Neural cell (in vitro differentiated cells): ENCODE measurements at regions not wholly inside any gene's neighbourhood (a gene's known extent, or its start where the extent isn't known, plus 50 kb on each side); places are given as distances from the start of the nearest gene placed in this dataset.

ENCODE experiments used
- H2AFZ ChIP-seq: fragments of 200-600, 300-800 bp; sonication (generic), shearing (Covaris generic); 2 replicates; pipeline ENCODE4 v1.6.0; 2014; ENCODE audit warnings: low read depth, mild to moderate bottlenecking, antibody characterized with exemption, low read length, moderate library complexity
- H3F3A ChIP-seq: fragments of 200-600 bp; shearing (Covaris generic); 2 replicates; pipeline ENCODE4 v1.6.1; 2016; ENCODE audit warnings: mild to moderate bottlenecking, moderate library complexity, mixed read lengths, antibody characterized with exemption, low read length; ENCODE audit not compliant: insufficient read depth, poor library complexity, severe bottlenecking
- H3K27ac ChIP-seq: fragments of 200-600, 300-800 bp; sonication (generic), shearing (Covaris generic); 2 replicates; pipeline ENCODE4 v1.5.1; 2014; ENCODE audit warnings: mild to moderate bottlenecking, low read length, moderate library complexity
- H3K27me3 ChIP-seq: fragments of 300-800, 200-600 bp; sonication (generic), shearing (Covaris generic); 2 replicates; pipeline ENCODE4 v1.6.0; 2014; ENCODE audit warnings: mild to moderate bottlenecking, low read depth, low read length, moderate library complexity; ENCODE audit not compliant: insufficient read depth
- H3K36me3 ChIP-seq: fragments of 300-800, 200-600 bp; sonication (generic), shearing (Covaris generic); 2 replicates; pipeline ENCODE4 v1.5.1; 2014; ENCODE audit warnings: mild to moderate bottlenecking, antibody characterized with exemption, low read length, moderate library complexity; ENCODE audit not compliant: insufficient read depth
- H3K4me2 ChIP-seq: fragments of 300-800, 200-600 bp; sonication (generic), shearing (Covaris generic); 2 replicates; pipeline ENCODE4 v1.6.0; 2014; ENCODE audit warnings: mild to moderate bottlenecking, low read length
- H3K4me3 ChIP-seq: fragments of 300-800, 200-600 bp; sonication (generic), shearing (Covaris generic); 2 replicates; pipeline ENCODE4 v1.5.1; 2014; ENCODE audit warnings: mild to moderate bottlenecking, low read length, moderate library complexity
- H3K79me2 ChIP-seq: fragments of 200-600 bp; shearing (Covaris generic); replicated peaks from 2 replicates; pipeline ENCODE4 v1.6.0; 2014; ENCODE audit warnings: mild to moderate bottlenecking, low read length, moderate library complexity; ENCODE audit not compliant: insufficient read depth
- H3K9ac ChIP-seq: fragments of 300-800, 200-600 bp; sonication (generic), shearing (Covaris generic); 2 replicates; pipeline ENCODE4 v1.6.1; 2016; ENCODE audit warnings: mild to moderate bottlenecking, low read length, mixed read lengths
- H3K9me2 ChIP-seq: fragments of 200-600 bp; shearing (Covaris generic); 2 replicates; pipeline ENCODE4 v1.6.1; 2016; ENCODE audit warnings: mild to moderate bottlenecking, low read length, mixed read lengths; ENCODE audit not compliant: insufficient read depth
- H3K9me3 ChIP-seq: fragments of 200-600, 300-800 bp; sonication (generic), shearing (Covaris generic); 2 replicates; pipeline ENCODE4 v1.6.1; 2016; ENCODE audit warnings: mild to moderate bottlenecking, mixed run types, low read length, moderate library complexity, mixed read lengths
- H4K20me1 ChIP-seq: fragments of 200-600 bp; shearing (Covaris generic); 2 replicates; pipeline ENCODE4 v1.6.1; 2016; ENCODE audit warnings: mild to moderate bottlenecking, mixed run types; ENCODE audit not compliant: insufficient read depth
- CTCF ChIP-seq: fragments of 450-650 bp; IDR thresholded peaks from 2 replicates; pipeline ENCODE4 v1.5.1; 2014; ENCODE audit warnings: antibody characterized with exemption, mild to moderate bottlenecking, moderate library complexity; ENCODE audit not compliant: poor library complexity, severe bottlenecking
- EP300 ChIP-seq: fragments of 450-650 bp; conservative IDR thresholded peaks from 2 replicates; pipeline ENCODE4 v1.6.1; 2014; ENCODE audit warnings: antibody characterized with exemption, mild to moderate bottlenecking, moderate library complexity; ENCODE audit not compliant: poor library complexity, severe bottlenecking
- EZH2 ChIP-seq: fragments of 200-600, 300-800 bp; shearing (Covaris generic), sonication (generic); IDR thresholded peaks from 2 replicates; pipeline ENCODE4 v1.6.1; 2014; ENCODE audit warnings: antibody characterized with exemption, low read length, borderline replicate concordance, mild to moderate bottlenecking; ENCODE audit not compliant: insufficient read depth, poor library complexity, severe bottlenecking
- MXI1 ChIP-seq: fragments of 450-650 bp; conservative IDR thresholded peaks from 2 replicates; pipeline ENCODE4 v1.6.1; 2014; ENCODE audit warnings: antibody characterized with exemption, mild to moderate bottlenecking; ENCODE audit not compliant: poor library complexity, severe bottlenecking
- POLR2AphosphoS5 ChIP-seq: IDR thresholded peaks from 2 replicates; pipeline ENCODE4 v1.6.1; 2012
- RAD21 ChIP-seq: fragments of 450-650 bp; conservative IDR thresholded peaks from 2 replicates; pipeline ENCODE4 v1.6.1; 2014; ENCODE audit warnings: antibody characterized with exemption, mild to moderate bottlenecking, moderate library complexity
- SMC3 ChIP-seq: fragments of 450-650 bp; conservative IDR thresholded peaks from 2 replicates; pipeline ENCODE4 v1.6.1; 2014; ENCODE audit warnings: antibody characterized with exemption, mild to moderate bottlenecking, moderate library complexity; ENCODE audit not compliant: poor library complexity
- TAF1 ChIP-seq: IDR thresholded peaks from 2 replicates; pipeline ENCODE4 v1.6.1; 2012; ENCODE audit warnings: low read depth
- TF ChIP-seq, protein P1 (sequence below): IDR thresholded peaks from 2 replicates; pipeline ENCODE4 v1.6.1; 2012; ENCODE audit warnings: borderline replicate concordance

DNA sequence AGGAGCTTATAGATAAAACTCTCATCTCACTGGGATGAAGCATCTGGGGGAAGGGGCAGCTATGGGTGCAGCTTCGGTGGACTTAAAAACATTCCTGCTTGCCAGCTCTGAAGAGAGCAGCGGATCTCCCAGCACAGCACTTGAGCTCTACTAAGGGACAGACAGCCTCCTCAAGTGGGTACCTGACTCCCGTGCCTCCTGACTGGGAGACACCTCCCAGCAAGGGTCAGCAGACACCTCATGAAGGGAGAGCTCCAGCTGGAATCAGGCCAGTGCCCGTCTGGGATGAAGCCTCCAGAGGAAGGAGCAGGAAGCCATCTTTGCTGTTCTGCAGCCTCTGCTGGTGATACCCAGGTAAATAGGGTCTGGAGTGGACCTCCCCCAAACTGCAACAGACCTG is 345.2 kb upstream of the SYT1 start:
- H2AFZ ChIP-seq: no peak overlapping the region
- H3K27me3 ChIP-seq: no peaks in the 10 kb centered on the region
- H3K4me3 ChIP-seq: no peak overlapping the region
- no peak overlapping the region for H3K4me2 ChIP-seq
- no peaks in the 10 kb centered on the region for H3K36me3 ChIP-seq
- H3K79me2 ChIP-seq: no peaks in the 10 kb centered on the region
- no peaks in the 10 kb centered on the region for H3K9me2 ChIP-seq
- H3K9ac ChIP-seq: no peak overlapping the region
- H3K9me3 ChIP-seq: no peaks in the 10 kb centered on the region
- TF ChIP-seq CTCF (no peak), EZH2 (no peak)
- H3F3A ChIP-seq: no peaks in the 10 kb centered on the region
- no peaks in the 10 kb centered on the region for H4K20me1 ChIP-seq
- no peak overlapping the region for H3K27ac ChIP-seq

DNA sequence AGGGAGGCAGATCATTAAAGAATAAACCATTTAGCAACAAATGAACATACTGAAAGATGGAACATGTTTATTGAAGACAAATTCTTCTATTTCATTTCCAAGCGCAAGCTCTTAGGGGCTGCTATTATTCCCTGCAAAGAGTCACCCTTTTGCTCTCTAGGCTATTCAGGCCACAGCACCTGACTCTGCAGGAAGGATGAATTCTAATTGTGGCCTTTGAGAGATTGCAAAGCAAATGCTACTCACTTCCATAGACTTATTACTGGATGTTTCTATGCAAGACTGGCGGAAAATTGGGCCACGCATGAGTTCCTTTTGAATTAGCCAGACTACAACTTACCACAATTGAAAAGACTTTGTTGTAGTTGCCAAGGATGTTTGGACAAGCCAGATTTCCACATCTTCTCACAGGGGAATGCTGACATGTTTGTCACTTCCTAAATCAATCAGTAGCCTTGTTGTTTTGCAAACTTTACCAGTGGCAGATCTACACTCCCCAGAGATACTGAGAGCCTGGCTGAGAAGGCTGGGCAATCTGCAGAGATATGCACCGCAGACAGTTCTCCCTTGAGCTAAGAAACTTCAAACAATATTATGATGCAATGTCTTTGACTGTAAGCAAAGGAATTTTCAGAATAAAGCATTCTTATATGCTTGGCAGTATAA is 334.3 kb upstream of the SYT1 start:
- Histone ChIP-seq H3K4me2 (no peak overlapping the region), H2AFZ (no peak overlapping the region), H3F3A (no peaks in the 10 kb centered on the region), H3K27me3 (peaks cover 57% of the 10 kb centered on the region), H3K4me3 (no peak overlapping the region), H3K9me2 (no peaks in the 10 kb centered on the region), H3K27ac (no peak overlapping the region), H3K9me3 (no peaks in the 10 kb centered on the region), H4K20me1 (no peaks in the 10 kb centered on the region), H3K9ac (no peak overlapping the region), H3K36me3 (no peaks in the 10 kb centered on the region), H3K79me2 (no peaks in the 10 kb centered on the region)
- TF ChIP-seq EP300: no peak
- no peak for TF ChIP-seq SMC3
- no peak for TF ChIP-seq RAD21
- TF ChIP-seq CTCF: no peak
- TF ChIP-seq MXI1: no peak
- TF ChIP-seq, protein P1, sequence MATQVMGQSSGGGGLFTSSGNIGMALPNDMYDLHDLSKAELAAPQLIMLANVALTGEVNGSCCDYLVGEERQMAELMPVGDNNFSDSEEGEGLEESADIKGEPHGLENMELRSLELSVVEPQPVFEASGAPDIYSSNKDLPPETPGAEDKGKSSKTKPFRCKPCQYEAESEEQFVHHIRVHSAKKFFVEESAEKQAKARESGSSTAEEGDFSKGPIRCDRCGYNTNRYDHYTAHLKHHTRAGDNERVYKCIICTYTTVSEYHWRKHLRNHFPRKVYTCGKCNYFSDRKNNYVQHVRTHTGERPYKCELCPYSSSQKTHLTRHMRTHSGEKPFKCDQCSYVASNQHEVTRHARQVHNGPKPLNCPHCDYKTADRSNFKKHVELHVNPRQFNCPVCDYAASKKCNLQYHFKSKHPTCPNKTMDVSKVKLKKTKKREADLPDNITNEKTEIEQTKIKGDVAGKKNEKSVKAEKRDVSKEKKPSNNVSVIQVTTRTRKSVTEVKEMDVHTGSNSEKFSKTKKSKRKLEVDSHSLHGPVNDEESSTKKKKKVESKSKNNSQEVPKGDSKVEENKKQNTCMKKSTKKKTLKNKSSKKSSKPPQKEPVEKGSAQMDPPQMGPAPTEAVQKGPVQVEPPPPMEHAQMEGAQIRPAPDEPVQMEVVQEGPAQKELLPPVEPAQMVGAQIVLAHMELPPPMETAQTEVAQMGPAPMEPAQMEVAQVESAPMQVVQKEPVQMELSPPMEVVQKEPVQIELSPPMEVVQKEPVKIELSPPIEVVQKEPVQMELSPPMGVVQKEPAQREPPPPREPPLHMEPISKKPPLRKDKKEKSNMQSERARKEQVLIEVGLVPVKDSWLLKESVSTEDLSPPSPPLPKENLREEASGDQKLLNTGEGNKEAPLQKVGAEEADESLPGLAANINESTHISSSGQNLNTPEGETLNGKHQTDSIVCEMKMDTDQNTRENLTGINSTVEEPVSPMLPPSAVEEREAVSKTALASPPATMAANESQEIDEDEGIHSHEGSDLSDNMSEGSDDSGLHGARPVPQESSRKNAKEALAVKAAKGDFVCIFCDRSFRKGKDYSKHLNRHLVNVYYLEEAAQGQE: no peak
- TF ChIP-seq POLR2AphosphoS5: no peak
- TF ChIP-seq TAF1: no peak
- TF ChIP-seq EZH2: no peak
